ENCODE measurements at regions not wholly inside any gene's neighbourhood (a gene's known extent, or its start where the extent isn't known, plus 50 kb on each side); places are given as distances from the start of the nearest gene placed in this dataset.

DNA sequence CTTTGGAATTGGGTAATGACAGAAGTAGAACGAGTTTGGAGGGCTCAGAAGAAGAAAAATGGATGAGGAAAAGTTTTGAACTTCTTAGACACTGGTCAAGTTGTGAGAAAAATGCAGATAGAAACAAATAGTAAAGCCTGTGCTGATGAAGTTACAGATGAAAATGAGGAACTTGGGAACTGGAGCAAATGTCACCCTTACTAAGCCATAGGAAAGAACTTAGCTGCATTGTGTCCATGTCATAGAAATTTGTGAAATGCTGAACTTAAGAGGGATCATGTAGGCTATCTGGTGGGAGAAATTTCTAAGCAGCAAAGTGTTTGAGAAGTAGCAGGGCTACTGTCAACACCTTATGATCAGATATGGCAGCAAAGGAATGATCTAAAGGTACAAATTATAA is 289.2 kb upstream of the PCDH9 start:
- Histone ChIP-seq H3K4me1 (ENCODE audit: control insufficient read depth in 1 of 2, insufficient read depth in 2 of 2, low read depth in 1 of 2, low read length in 1 of 2) (no peaks in the 10 kb centered on the region; a peak in 1 of 4 replicates), H2AFZ (ENCODE audit: low read depth) (no peak overlapping the region), H3K9ac (no peak overlapping the region), H3K4me2 (no peak overlapping the region), H3K79me2 (ENCODE audit: insufficient read depth) (no peaks in the 10 kb centered on the region), H3K9me3 (no peaks in the 10 kb centered on the region), H3K9me2 (no peaks in the 10 kb centered on the region), H3K27ac (ENCODE audit: low read depth in 2 of 2, low read length in 1 of 2) (no peak overlapping the region), H3K27me3 (ENCODE audit: insufficient read depth) (no peaks in the 10 kb centered on the region), H3K4me3 (ENCODE audit: low read depth in 2 of 2, low read length in 1 of 2) (no peak overlapping the region), H3K36me3 (replicated peaks in 1 of 2; ENCODE audit: control insufficient read depth in 1 of 2, insufficient read depth in 2 of 2, low read length in 1 of 2) (no peaks in the 10 kb centered on the region), H4K20me1 (ENCODE audit: insufficient read depth) (no peaks in the 10 kb centered on the region), H3F3A (replicated peaks; ENCODE audit: insufficient read depth) (no peaks in the 10 kb centered on the region)
- no peak for DNase-seq
- TF ChIP-seq NRF1 (IDR thresholded peaks at IDR 0.05; ENCODE audit: low read depth, low read length) = no peak
- TF ChIP-seq, protein P1, sequence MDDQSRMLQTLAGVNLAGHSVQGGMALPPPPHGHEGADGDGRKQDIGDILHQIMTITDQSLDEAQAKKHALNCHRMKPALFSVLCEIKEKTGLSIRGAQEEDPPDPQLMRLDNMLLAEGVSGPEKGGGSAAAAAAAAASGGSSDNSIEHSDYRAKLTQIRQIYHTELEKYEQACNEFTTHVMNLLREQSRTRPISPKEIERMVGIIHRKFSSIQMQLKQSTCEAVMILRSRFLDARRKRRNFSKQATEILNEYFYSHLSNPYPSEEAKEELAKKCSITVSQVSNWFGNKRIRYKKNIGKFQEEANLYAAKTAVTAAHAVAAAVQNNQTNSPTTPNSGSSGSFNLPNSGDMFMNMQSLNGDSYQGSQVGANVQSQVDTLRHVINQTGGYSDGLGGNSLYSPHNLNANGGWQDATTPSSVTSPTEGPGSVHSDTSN (IDR thresholded peaks at IDR 0.05) = no peak
- no peak for TF ChIP-seq MEF2A (IDR thresholded peaks at IDR 0.05; ENCODE audit: borderline replicate concordance, low read depth)
- no peak for TF ChIP-seq RFX5 (IDR thresholded peaks at IDR 0.05; ENCODE audit: low read length)
- no peak for TF ChIP-seq CHD2 (IDR thresholded peaks at IDR 0.05; ENCODE audit: low read length, partially characterized antibody)
- TF ChIP-seq FOSL2 (IDR thresholded peaks at IDR 0.05; ENCODE audit: borderline replicate concordance, low read depth) = no peak
- TF ChIP-seq, protein P2, sequence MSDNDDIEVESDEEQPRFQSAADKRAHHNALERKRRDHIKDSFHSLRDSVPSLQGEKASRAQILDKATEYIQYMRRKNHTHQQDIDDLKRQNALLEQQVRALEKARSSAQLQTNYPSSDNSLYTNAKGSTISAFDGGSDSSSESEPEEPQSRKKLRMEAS (IDR thresholded peaks at IDR 0.05; ENCODE audit: low read depth) = no peak
- TF ChIP-seq NFIC (IDR thresholded peaks at IDR 0.05; ENCODE audit: borderline replicate concordance) = no peak
- TF ChIP-seq, protein P3, sequence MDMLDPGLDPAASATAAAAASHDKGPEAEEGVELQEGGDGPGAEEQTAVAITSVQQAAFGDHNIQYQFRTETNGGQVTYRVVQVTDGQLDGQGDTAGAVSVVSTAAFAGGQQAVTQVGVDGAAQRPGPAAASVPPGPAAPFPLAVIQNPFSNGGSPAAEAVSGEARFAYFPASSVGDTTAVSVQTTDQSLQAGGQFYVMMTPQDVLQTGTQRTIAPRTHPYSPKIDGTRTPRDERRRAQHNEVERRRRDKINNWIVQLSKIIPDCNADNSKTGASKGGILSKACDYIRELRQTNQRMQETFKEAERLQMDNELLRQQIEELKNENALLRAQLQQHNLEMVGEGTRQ (IDR thresholded peaks at IDR 0.05; ENCODE audit: borderline replicate concordance, low read depth, low read length) = no peak
- TF ChIP-seq, protein P4, sequence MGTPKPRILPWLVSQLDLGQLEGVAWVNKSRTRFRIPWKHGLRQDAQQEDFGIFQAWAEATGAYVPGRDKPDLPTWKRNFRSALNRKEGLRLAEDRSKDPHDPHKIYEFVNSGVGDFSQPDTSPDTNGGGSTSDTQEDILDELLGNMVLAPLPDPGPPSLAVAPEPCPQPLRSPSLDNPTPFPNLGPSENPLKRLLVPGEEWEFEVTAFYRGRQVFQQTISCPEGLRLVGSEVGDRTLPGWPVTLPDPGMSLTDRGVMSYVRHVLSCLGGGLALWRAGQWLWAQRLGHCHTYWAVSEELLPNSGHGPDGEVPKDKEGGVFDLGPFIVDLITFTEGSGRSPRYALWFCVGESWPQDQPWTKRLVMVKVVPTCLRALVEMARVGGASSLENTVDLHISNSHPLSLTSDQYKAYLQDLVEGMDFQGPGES (IDR thresholded peaks at IDR 0.05; ENCODE audit: low read depth, low read length) = no peak
- no peak for TF ChIP-seq RXRA (IDR thresholded peaks at IDR 0.05; ENCODE audit: borderline replicate concordance, low read depth)
- TF ChIP-seq SMC3 (IDR thresholded peaks at IDR 0.05; ENCODE audit: low read depth, low read length) = no peak
- TF ChIP-seq EZH2phosphoT487 (IDR thresholded peaks at IDR 0.05; ENCODE audit: borderline replicate concordance, low read depth) = no peak
- no peak for TF ChIP-seq POLR2AphosphoS5 (IDR thresholded peaks at IDR 0.05; ENCODE audit: low read depth, low read length)
- TF ChIP-seq RCOR1 (IDR thresholded peaks at IDR 0.05; ENCODE audit: low read length) = no peak
- TF ChIP-seq, protein P5, sequence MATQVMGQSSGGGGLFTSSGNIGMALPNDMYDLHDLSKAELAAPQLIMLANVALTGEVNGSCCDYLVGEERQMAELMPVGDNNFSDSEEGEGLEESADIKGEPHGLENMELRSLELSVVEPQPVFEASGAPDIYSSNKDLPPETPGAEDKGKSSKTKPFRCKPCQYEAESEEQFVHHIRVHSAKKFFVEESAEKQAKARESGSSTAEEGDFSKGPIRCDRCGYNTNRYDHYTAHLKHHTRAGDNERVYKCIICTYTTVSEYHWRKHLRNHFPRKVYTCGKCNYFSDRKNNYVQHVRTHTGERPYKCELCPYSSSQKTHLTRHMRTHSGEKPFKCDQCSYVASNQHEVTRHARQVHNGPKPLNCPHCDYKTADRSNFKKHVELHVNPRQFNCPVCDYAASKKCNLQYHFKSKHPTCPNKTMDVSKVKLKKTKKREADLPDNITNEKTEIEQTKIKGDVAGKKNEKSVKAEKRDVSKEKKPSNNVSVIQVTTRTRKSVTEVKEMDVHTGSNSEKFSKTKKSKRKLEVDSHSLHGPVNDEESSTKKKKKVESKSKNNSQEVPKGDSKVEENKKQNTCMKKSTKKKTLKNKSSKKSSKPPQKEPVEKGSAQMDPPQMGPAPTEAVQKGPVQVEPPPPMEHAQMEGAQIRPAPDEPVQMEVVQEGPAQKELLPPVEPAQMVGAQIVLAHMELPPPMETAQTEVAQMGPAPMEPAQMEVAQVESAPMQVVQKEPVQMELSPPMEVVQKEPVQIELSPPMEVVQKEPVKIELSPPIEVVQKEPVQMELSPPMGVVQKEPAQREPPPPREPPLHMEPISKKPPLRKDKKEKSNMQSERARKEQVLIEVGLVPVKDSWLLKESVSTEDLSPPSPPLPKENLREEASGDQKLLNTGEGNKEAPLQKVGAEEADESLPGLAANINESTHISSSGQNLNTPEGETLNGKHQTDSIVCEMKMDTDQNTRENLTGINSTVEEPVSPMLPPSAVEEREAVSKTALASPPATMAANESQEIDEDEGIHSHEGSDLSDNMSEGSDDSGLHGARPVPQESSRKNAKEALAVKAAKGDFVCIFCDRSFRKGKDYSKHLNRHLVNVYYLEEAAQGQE (IDR thresholded peaks at IDR 0.05; ENCODE audit: low read depth, low read length) = no peak
- no peak for TF ChIP-seq EP300 (IDR thresholded peaks at IDR 0.05; ENCODE audit: borderline replicate concordance in 1 of 2, low read depth in 1 of 2, low read length in 1 of 2)
- WGBS (ENCODE audit: low lambda C conversion rate) = 28% methylated on average over 1 of the region's 1 CpG
- ChIA-PET CTCF (no interaction called here), POLR2A (no interaction called here)

All from SK-N-SH (cell line).